GM19372 (cell line): ENCODE measurements at regions not wholly inside any gene's neighbourhood (a gene's known extent, or its start where the extent isn't known, plus 50 kb on each side); places are given as distances from the start of the nearest gene placed in this dataset.
"Not testable (repeated sequence)": the region's sequence is repeated elsewhere in the genome, so short reads cannot be mapped to it uniquely, and the experiment has no call there.

ENCODE experiments used
- ATAC-seq: cut with Tn5 transposase; IDR thresholded peaks from one replicate; pipeline ENCODE4 v1.9.1; 2021; ENCODE audit warnings: mild to moderate bottlenecking, low read depth, moderate library complexity; ENCODE audit not compliant: unreplicated experiment

- ATAC-seq, result not testable (repeated sequence)
Observed at GRCh38 chr20:26373066-26373465, 676.4 kb upstream of the ZNF337 start.

- ATAC-seq, result no peak
Observed at GRCh38 chr20:26354511-26354910, 657.9 kb upstream of the ZNF337 start.

- ATAC-seq, result no peak
Observed at GRCh38 chr20:26347396-26347795, 650.7 kb upstream of the ZNF337 start.

- ATAC-seq, result not testable (repeated sequence)
Observed at GRCh38 chr20:26340460-26341065, 643.9 kb upstream of the ZNF337 start.

- ATAC-seq, result no peak
Observed at GRCh38 chr20:26324177-26324576, 627.5 kb upstream of the ZNF337 start.

- no peak for ATAC-seq
Observed at GRCh38 chr20:26315054-26315453, 618.4 kb upstream of the ZNF337 start.

GRCh38 chr20:26309720-26310119, 613.1 kb upstream of the ZNF337 start:
- not testable (repeated sequence) for ATAC-seq

- ATAC-seq, result no peak
Observed at GRCh38 chr20:26308961-26309360, 612.3 kb upstream of the ZNF337 start.

- no peak for ATAC-seq
Observed at GRCh38 chr20:26295006-26295405, 598.4 kb upstream of the ZNF337 start.

- ATAC-seq, result not testable (repeated sequence)
Observed at GRCh38 chr20:26288379-26289061, 591.9 kb upstream of the ZNF337 start.

DNA sequence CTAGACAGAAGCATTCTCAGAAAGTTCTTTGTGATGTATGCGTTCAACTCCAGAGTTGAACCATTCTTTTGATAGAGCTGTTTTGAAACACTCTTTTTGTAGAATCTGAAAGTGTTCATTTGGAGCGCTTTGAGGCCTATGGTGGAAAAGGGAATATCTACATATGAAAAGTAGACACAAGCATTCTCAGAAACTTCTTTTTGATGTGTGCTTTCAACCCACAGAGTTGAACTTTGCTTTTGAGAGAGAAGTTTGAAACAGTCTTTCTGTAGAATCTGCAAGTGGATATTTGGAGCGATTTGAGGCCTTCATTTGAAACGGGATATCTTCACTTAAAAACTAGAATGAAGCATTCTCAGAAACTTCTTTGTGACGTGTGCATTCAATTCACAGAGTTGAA, 582.6 kb upstream of the ZNF337 start:
- no peak for ATAC-seq

- no peak for ATAC-seq
Observed at GRCh38 chr20:26277339-26277738, 580.7 kb upstream of the ZNF337 start.

GRCh38 chr20:26276554-26277210, 580.0 kb upstream of the ZNF337 start:
- ATAC-seq, result no peak

DNA sequence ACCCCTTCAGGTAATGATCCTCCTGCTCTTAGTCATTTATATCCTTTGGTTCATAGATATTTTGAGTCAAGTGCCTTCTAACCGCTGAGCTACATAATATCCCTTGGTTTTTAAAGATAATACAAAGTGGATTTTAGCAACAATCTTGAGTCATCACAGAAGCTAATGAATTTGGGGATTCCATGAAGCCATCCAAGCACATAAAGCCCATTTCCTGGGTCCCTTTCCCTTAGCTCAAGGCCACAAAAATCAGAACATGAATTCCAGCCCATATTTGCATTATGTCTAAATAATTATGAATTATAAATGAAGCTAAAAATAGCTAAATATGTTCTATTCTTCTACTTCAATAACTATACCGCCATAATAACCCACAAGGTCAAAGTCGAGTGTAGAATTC, 572.1 kb upstream of the ZNF337 start:
- not testable (repeated sequence) for ATAC-seq

DNA sequence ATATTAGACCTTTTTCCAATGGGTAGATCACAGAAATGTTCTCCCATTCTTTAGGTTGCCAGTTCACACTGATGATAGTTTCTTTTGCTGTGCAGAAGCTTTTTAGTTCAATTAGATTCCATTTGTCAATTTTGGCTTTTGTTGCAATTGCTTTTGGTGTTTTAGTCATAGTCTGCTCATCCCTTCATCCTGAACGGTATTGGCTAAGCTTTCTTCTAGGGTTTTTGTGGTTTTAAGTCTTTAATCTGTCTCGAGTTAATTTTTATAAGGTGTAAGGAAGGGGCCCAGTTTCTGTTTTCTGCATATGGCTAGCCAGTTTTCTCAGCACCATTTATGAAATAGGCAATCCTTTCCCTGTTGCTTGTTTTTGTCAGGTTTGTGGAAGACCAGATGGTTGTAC, 564.3 kb upstream of the ZNF337 start:
- ATAC-seq, result not testable (repeated sequence)

DNA sequence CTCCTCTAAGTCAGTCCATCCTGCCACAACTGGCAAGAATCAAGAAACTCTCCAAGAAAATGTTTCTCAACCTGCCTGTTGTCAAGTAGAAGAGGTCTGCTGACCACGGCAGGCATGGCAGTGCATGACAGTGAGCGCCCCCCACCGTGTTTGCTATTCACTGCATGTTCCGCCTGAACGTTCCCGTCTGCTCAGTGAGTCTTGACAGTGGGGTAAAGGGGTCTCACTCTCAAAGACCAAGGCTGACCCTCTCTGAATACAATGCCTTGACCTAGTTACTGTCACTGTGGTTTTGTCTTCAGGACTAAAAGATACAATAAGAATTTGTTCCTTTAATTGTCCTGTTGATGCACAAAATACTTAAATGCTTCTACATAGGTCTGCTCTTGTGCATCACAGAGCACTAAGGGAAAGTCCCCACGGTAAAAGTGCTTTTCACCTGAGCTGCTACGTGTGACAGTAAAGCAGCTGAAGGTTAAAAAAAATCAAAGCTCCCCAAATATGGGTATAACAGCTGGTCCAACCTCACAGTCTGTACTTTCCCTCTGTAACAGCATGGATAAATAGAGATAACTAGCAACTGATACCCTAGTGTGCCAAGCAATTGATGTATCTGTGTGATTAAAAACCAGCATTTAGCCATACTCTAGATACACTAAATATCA, 555.8 kb upstream of the ZNF337 start:
- not testable (repeated sequence) for ATAC-seq

GRCh38 chr20:26251376-26251775, 554.7 kb upstream of the ZNF337 start:
- ATAC-seq, result not testable (repeated sequence)

- not testable (repeated sequence) for ATAC-seq
Observed at GRCh38 chr20:26250249-26251114, 553.8 kb upstream of the ZNF337 start.

GRCh38 chr20:26243731-26244130, 547.1 kb upstream of the ZNF337 start:
- no peak for ATAC-seq

- ATAC-seq, result not testable (repeated sequence)
Observed at GRCh38 chr20:26220609-26221008, 524.0 kb upstream of the ZNF337 start.
